ENCODE measurements at regions not wholly inside any gene's neighbourhood (a gene's known extent, or its start where the extent isn't known, plus 50 kb on each side); places are given as distances from the start of the nearest gene placed in this dataset.
"Not testable (repeated sequence)": the region's sequence is repeated elsewhere in the genome, so short reads cannot be mapped to it uniquely, and the experiment has no call there.

DNA sequence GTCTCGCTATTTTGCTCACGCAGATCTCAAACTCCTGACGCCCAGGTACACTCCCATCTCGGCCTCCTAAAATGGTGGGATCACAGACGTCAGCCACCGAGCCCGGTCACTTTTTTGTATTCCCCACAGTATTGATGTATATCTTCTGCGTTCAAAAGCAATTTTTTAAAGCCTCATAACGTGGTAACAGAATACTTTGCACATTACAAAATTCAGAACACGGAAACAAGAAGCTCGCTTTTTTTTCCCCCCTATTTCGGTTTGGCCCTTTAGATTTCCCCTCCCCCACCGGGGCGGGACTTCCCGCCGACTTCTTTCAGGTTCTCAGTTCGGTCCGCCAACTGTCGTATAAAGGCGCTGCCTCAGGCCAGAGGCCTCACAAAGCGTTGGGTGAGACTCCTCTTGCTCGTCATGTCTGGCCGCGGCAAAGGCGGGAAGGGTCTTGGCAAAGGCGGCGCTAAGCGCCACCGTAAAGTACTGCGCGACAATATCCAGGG is 88.4 kb downstream of the OR2B2 start:
- TF ChIP-seq, protein P1, sequence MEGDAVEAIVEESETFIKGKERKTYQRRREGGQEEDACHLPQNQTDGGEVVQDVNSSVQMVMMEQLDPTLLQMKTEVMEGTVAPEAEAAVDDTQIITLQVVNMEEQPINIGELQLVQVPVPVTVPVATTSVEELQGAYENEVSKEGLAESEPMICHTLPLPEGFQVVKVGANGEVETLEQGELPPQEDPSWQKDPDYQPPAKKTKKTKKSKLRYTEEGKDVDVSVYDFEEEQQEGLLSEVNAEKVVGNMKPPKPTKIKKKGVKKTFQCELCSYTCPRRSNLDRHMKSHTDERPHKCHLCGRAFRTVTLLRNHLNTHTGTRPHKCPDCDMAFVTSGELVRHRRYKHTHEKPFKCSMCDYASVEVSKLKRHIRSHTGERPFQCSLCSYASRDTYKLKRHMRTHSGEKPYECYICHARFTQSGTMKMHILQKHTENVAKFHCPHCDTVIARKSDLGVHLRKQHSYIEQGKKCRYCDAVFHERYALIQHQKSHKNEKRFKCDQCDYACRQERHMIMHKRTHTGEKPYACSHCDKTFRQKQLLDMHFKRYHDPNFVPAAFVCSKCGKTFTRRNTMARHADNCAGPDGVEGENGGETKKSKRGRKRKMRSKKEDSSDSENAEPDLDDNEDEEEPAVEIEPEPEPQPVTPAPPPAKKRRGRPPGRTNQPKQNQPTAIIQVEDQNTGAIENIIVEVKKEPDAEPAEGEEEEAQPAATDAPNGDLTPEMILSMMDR (IDR thresholded peaks at IDR 0.05), result not testable (repeated sequence)
- TF ChIP-seq POLR2A (IDR thresholded peaks at IDR 0.05), result not testable (repeated sequence)

Data from uterus (tissue), 2 donors.